GM20431 (cell line): ENCODE measurements at regions not wholly inside any gene's neighbourhood (a gene's known extent, or its start where the extent isn't known, plus 50 kb on each side); places are given as distances from the start of the nearest gene placed in this dataset.
"Not testable (repeated sequence)": the region's sequence is repeated elsewhere in the genome, so short reads cannot be mapped to it uniquely, and the experiment has no call there.

ENCODE experiments used
- in situ Hi-C: fragments of 300-500 bp; cut with MseI, MboI; formaldehyde crosslinking; loops from one replicate; pipeline ENCODE4 v1.15.0; 2020; ENCODE audit warnings: low sequenced_read_pairs; ENCODE audit not compliant: unreplicated experiment

GRCh38 chr9:13845460-13845859, 468.5 kb downstream of the NFIB start:
- in situ Hi-C loops, result no loop called here

- in situ Hi-C loops, result no loop called here
Observed at GRCh38 chr9:13841746-13842462, 472.0 kb downstream of the NFIB start.

GRCh38 chr9:13832446-13832845, 481.5 kb downstream of the NFIB start:
- in situ Hi-C loops, result no loop called here

GRCh38 chr9:13823026-13823425, 490.9 kb downstream of the NFIB start:
- in situ Hi-C loops, result no loop called here

GRCh38 chr9:13817754-13818278, 496.1 kb downstream of the NFIB start:
- in situ Hi-C loops, result no loop called here

- in situ Hi-C loops, result no loop called here
Observed at GRCh38 chr9:13816837-13817236, 497.1 kb downstream of the NFIB start.

GRCh38 chr9:13814647-13815400, 499.1 kb downstream of the NFIB start:
- in situ Hi-C loops, result no loop called here

GRCh38 chr9:13811876-13812275, 502.1 kb downstream of the NFIB start:
- in situ Hi-C loops, result no loop called here

GRCh38 chr9:13810510-13810909, 503.4 kb downstream of the NFIB start:
- in situ Hi-C loops, result no loop called here

GRCh38 chr9:13809401-13809800, 504.5 kb downstream of the NFIB start:
- in situ Hi-C loops, result no loop called here

GRCh38 chr9:13807118-13807517, 506.8 kb downstream of the NFIB start:
- in situ Hi-C loops, result no loop called here

- in situ Hi-C loops, result no loop called here
Observed at GRCh38 chr9:13806714-13807113, 507.2 kb downstream of the NFIB start.

GRCh38 chr9:13805546-13805945, 508.4 kb downstream of the NFIB start:
- in situ Hi-C loops, result no loop called here

GRCh38 chr9:13804532-13804931, 509.4 kb downstream of the NFIB start:
- in situ Hi-C loops, result no loop called here

GRCh38 chr9:13800776-13801175, 513.2 kb downstream of the NFIB start:
- in situ Hi-C loops, result no loop called here

- in situ Hi-C loops, result not testable (repeated sequence)
Observed at GRCh38 chr9:13797701-13798100, 516.2 kb downstream of the NFIB start.

GRCh38 chr9:13791816-13792215, 512.3 kb upstream of the MPDZ start:
- in situ Hi-C loops, result no loop called here

- in situ Hi-C loops, result no loop called here
Observed at GRCh38 chr9:13790055-13790454, 510.6 kb upstream of the MPDZ start.

- in situ Hi-C loops, result no loop called here
Observed at GRCh38 chr9:13787234-13787833, 507.8 kb upstream of the MPDZ start.

- in situ Hi-C loops, result no loop called here
Observed at GRCh38 chr9:13786711-13787110, 507.2 kb upstream of the MPDZ start.

- in situ Hi-C loops, result no loop called here
Observed at GRCh38 chr9:13786131-13786530, 506.6 kb upstream of the MPDZ start.
